ENCODE measurements at regions not wholly inside any gene's neighbourhood (a gene's known extent, or its start where the extent isn't known, plus 50 kb on each side); places are given as distances from the start of the nearest gene placed in this dataset.
"Not testable (repeated sequence)": the region's sequence is repeated elsewhere in the genome, so short reads cannot be mapped to it uniquely, and the experiment has no call there.

- no peak for DNase-seq (ENCODE audit: low spot score in 2 of 2)
- FAIRE-seq: no peak
These were observed 289.2 kb upstream of the SFSWAP start for GRCh38 chr12:131421509-131422186.

- no peak for DNase-seq (ENCODE audit: low spot score in 2 of 2)
- FAIRE-seq: no peak
These were observed 288.7 kb upstream of the SFSWAP start for GRCh38 chr12:131422187-131422520.

DNA sequence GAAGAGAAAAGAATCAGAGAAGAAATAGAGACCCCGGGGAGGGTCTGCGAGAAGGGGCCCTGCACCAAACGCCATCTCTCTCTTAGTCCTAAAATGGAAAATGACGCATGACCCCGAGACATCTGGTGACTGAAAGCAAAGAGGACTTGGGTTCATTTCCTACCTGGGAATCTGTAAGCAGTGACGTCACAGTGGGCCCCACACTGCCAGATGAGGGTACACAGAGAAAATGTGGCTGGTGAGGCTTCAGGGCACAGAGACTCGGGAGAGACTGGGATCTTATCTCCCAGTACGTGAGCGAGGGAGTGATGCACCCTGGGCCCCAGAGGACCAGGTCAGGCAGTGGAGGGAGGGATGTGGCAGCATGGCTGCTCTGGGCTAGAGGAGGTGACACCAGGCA is 288.1 kb upstream of the SFSWAP start:
- DNase-seq (ENCODE audit: low spot score in 2 of 2) (no peak), FAIRE-seq (no peak)

DNA sequence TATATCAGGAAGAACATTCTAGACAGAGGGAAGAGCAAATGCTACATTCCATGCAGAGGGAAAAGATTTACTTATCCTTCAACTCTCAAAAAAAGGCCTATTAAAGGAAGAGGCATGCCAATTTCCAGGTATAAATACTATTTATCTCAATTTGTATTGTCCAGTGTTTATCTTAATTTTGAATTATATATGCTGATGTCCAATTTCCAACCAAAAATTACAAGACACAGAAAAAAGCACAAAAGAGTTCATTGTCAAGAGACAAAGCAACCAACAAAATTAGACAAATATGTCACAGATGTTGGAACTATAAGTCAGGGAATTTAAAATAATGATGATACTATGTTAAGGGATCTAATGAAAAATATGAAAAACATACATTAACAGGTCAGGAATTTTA is 286.6 kb upstream of the SFSWAP start:
- FAIRE-seq: no peak
- no peak for DNase-seq (ENCODE audit: low spot score in 2 of 2)

DNA sequence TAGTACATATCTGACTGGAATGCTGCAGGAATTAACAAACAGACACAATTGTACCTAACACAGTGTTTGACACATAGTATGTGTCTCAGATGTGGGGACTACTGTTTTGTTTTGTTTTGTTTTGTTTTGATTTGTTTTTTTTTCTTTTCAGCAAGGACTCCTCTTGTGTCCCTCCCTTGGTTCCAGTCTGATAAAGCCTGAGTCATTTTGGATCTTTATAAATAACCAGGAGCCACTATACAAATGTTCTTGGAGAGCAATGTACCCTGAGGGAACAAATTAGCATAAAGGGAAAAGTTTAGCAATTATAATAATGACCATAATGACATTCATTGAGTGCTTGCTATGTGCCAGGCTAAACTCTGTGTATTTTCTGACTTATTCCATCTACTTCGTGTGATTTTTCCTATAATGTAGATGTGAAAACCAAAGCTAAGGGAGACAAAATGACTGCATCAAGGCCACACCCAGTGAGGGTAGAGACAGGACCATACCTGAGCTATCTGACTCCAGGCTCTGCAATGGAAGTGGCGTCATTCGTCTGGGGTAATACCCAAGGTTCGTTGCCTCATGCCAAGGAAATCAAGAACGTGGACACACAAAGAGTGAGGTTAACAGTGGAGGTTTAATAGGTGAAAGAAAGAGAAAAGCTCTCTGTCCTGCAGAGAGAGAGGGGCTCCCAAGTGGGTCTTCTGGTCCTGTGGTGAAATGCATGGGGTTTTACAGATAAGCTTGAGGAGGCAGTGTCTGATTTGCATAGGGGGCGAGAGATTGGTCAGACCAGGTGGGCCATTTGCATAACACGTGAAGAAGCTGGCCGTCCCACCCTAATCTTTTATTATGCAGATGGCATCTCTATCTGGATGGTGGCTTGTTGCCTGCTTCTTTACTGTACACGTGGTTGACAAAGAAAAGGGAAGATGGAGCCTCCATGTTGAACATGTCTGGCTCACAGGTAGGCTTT is 285.5 kb upstream of the SFSWAP start:
- FAIRE-seq (no peak), DNase-seq (ENCODE audit: low spot score in 2 of 2) (no peak)

DNA sequence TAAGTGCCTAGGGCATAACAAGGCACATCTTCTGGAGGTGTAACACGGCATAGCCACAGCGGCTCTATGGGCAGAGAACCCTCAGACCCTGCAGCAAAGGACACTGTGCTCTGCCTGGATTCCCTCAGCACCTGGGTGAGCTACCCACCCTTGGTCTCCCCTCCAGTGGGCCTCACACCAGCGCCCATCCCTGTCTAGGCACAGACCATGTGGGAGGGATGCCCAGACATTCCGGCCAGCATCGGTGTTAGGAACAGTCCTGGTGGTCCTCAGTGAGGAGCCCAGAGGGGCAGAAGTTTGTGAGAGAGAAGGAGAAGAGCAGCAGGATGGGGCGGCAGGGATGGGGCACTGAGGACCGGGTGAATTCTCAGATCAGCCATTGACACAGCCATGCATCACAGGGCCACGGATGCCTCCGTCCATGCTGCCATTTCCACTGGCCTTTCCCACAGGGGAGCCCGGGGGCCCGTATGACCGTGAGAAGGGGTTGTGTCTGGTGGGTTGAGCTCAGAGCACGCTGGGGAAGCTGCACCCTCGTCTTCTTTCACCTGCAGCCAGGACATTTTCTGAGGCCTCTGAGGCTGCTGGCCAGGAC is 282.7 kb upstream of the SFSWAP start:
- FAIRE-seq (no peak), DNase-seq (ENCODE audit: low spot score in 2 of 2) (no peak)

- DNase-seq (ENCODE audit: low spot score in 2 of 2); FAIRE-seq: not testable (repeated sequence)
These were observed 281.7 kb upstream of the SFSWAP start for GRCh38 chr12:131429221-131429620.

DNA sequence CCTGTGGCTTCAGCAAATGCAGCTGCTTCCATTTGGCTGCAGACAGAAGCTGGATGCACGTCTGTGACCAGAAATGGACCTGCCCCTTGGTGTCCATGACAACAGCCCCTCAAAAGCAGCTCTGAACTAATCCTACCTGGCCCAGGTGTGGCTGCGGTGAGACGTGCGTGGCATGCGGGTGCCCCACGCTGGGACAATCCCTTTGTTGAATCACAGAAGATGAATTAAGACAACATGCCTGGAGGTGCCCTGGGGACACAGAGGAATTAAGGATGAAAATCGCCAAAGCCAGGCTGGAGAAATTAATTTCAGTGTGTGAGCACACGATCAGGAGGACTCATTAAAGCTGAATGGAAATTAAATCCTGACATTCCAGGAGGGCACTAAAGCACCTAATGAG is 281.2 kb upstream of the SFSWAP start:
- not testable (repeated sequence) for DNase-seq (ENCODE audit: low spot score in 2 of 2); FAIRE-seq

- no peak for DNase-seq (ENCODE audit: low spot score in 2 of 2)
- no peak for FAIRE-seq
These were observed 280.6 kb upstream of the SFSWAP start for GRCh38 chr12:131430158-131430742.

DNA sequence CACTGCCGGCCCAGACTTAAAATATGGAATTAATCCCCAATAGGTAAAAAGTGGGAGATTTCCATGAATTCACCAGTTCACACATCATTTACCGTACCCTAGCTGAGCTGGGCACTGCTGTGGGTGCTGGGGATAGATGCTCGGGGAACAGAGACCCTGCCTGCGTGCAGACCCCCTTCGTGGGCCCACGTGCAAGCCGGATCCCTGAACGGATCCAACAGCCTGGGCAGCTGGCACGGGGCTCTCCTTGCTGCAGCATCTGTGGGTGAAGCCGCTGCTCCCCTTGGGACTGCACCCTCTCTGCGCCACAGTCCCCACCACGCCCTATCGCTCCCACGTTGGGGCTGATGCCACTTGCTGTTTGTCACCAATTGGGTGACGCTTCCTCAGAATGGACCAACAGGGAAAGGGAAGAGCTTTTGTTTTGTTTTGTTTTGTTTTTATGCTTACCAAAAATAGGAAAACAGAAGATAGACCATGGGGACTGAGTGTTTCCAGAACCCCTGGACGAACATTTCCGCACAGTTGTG is 279.7 kb upstream of the SFSWAP start:
- not testable (repeated sequence) for FAIRE-seq; DNase-seq (ENCODE audit: low spot score in 2 of 2)

DNA sequence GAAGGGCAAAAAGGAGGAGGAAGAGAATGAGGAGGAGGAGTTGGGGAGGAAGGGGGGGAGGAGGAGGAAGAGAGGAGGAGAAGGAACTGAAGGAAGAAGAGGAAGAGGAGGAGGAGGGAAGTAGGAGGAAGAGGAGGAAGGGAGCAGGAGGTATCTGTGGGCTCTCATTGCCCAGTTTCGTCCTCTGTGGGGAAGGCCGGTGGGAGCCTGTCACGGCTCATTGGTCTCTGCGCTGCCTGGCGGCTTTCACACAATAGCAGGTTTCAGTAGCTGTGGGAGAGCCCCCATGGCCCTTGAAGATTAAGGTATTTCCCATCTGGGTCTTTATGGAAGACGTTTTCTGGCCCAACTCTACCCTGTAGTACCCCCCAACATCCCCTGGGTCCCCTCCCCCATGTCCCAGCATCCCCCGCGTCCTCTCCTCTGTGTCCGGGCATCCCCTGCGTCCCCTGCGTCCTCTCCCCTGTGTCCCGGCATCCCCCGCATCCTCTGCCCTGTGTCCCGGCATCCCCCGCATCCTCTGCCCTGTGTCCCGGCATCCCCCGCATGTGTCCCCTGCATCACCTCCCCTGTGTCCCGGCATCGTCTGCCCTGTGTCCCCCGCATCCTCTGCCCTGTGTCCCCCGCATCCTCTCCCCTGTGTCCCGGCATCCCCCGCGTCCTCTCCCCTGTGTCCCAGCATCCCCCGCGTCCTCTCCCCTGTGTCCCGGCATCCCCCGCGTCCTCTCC is 278.2 kb upstream of the SFSWAP start:
- FAIRE-seq (no peak), DNase-seq (ENCODE audit: low spot score in 2 of 2) (no peak)

DNA sequence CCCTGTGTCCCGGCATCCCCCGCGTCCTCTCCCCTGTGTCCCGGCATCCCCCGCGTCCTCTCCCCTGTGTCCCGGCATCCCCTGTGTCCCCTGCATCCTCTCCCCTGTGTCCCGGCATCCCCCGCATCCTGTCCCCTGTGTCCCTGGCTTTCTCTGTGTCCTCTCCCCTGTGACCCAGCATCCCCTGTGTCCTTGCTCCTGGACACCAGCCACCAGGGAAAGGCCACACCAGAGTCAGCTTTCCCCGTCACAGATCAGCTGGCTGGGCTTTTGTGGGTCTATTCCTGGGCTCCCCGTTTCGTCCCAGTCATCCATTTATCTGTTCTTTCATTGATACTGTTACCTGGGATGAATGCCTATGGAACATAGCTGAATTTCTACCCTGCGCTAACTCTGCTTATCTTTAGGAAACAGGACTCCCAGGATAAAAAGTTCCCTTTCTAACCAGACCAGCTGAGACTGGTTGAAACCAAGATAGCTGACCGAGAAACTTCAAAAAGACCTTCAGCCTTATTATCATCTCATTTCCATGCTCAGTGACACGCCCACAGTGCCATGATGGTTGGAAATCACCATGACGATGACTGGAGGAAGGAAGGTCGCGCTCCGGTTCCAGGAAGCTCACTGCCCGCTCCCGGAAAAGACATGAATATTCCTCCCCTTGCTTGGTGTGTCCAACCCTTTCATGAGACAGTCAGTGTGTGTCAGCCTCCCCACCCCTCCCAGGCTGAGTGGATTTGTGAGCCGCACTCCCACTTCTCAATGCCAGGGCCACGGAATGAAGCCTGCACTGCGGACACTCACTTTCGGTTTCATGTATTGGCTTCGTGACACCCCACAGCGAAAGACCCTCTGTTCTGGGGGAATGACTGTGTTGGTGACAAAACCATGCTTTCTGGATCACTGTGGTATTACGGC is 276.4 kb upstream of the SFSWAP start:
- no peak for DNase-seq (ENCODE audit: low spot score in 2 of 2)
- FAIRE-seq: no peak

- FAIRE-seq: no peak
- no peak for DNase-seq (ENCODE audit: low spot score in 2 of 2)
These were observed 273.8 kb upstream of the SFSWAP start for GRCh38 chr12:131436922-131437705.

DNA sequence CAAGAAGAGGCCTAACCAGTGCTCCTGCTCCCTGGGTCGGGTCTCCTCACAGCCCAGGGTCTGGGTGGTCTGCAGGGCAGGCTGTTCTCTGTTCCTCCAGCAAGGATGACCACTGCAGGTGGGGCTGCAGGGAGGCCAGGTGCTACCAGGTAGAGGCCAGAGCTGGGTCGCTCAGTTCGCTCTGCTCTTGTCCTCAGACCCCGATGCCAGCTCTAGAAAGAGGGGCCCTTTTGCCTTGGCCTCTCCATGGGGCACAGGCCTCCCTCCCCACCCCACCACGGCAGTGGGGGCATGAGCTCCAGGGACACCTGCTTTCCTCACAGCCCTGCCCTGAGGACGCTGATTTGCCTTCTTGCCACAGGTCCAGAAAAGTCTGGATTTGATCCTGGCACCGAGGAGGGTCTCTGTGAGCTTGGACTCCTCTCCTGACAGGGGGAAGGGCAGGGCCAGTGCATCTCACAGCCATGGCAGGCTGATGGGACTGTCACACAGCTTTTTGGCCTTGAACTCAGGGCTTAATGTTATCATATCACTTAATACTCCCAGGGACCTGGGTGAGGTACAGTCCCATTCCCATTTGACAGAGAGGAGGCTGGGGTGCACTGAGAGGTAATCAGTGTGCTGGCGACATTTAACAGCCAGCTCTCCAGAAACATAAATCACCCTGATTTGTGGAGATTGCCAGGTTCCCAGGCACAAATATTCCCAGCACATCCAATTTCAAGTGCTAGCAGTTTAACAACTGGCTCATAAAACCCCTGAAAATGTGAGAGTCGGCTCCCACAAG is 273.0 kb upstream of the SFSWAP start:
- FAIRE-seq (no peak), DNase-seq (ENCODE audit: low spot score in 2 of 2) (no peak)

GRCh38 chr12:131438493-131438835 is 272.4 kb upstream of the SFSWAP start:
- FAIRE-seq; DNase-seq (ENCODE audit: low spot score in 2 of 2): not testable (repeated sequence)

- DNase-seq (ENCODE audit: low spot score in 2 of 2) (no peak), FAIRE-seq (no peak)
These were observed 272.0 kb upstream of the SFSWAP start for GRCh38 chr12:131438881-131439280.

- FAIRE-seq; DNase-seq (ENCODE audit: low spot score in 2 of 2): not testable (repeated sequence)
These were observed 271.1 kb upstream of the SFSWAP start for GRCh38 chr12:131439752-131440151.
